ENCODE measurements at regions not wholly inside any gene's neighbourhood (a gene's known extent, or its start where the extent isn't known, plus 50 kb on each side); places are given as distances from the start of the nearest gene placed in this dataset.

DNA sequence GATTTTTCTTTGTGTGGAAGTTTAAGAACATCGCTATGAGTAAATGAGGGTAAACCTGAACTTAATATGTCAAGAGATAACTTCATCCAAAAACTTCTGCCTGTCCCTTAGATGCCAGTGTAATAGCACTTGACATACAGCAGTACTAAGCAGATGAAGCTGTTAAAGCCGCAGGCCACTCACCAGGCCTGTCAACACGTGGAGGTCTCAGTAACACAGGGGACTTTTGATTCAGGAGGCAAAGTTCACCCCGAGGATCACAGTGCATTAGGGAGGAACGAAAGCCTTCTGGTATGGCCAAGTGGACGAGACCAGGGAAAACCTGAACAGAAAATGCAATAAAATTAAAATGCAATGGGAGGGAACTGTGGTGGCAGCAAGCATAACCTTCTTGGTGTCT lies 235.7 kb downstream of the CHD9NB start:
- no peak overlapping the region for H3K4me2 ChIP-seq (ENCODE audit: low read depth, low read length, poor library complexity, severe bottlenecking)

DNA sequence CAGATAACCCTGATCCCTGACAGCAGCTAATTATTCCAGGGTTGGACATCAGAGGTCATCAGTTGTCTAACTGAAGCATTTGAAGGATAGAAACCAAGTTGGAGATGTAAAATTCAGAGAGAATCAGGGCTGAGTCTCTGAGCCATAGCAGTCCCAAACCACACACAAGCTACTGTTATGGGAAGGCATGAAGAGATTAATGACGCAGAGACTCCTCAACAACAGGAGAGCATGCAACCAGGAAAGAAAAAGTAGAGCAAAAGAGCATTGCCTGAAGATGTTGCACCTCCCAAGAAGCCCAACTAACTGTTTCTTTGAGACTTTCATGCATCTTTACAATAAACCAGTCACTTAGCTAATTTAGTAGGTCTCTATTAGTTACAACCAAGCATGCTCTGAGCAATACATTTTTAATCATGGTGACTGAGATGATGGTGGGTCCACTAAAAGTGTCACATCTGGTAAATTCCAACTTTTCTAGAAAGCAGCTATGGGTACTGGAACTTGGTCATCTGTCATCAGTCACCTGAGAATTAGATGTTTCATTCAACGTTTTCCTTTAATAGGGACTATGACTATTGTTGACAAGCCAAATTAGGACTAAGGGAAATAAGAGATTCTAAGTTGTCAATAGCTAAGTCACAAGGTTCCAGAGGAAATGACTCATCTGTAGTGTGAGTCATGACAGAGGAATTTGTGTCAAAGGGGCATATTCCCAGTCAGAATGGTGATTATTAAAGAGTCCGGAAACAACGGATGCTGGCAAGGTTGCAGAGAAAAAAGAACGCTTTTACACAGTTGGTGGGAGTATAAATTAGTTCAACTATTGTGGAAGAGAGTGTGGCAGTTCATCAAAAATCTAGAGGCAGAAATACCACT lies 239.8 kb downstream of the CHD9NB start:
- Histone ChIP-seq H3K36me3 (ENCODE audit: insufficient read depth, low read length) (no peaks in the 10 kb centered on the region), H3K79me2 (ENCODE audit: insufficient read depth, low read length) (no peaks in the 10 kb centered on the region), H4K20me1 (ENCODE audit: insufficient read depth, low read length, poor library complexity, severe bottlenecking) (no peaks in the 10 kb centered on the region), H3K4me2 (ENCODE audit: low read depth, low read length, poor library complexity, severe bottlenecking) (no peak overlapping the region), H3K9me2 (replicated peaks; ENCODE audit: low read depth, low read length) (no peaks in the 10 kb centered on the region), H3K27me3 (ENCODE audit: insufficient read depth, low read length, poor library complexity, severe bottlenecking) (no peaks in the 10 kb centered on the region), H3K9me3 (ENCODE audit: insufficient read depth, low read depth, low read length) (no peaks in the 10 kb centered on the region), H3F3A (ENCODE audit: low read depth) (no peaks in the 10 kb centered on the region), H3K4me1 (ENCODE audit: insufficient read depth, low read length, poor library complexity, severe bottlenecking) (no peaks in the 10 kb centered on the region), H3K4me3 (ENCODE audit: low read length, poor library complexity, severe bottlenecking) (no peak overlapping the region), H2AFZ (ENCODE audit: low read length) (no peak overlapping the region), H3K9ac (ENCODE audit: low read depth, low read length, poor library complexity, severe bottlenecking) (no peak overlapping the region)
- TF ChIP-seq EZH2phosphoT487 (IDR thresholded peaks at IDR 0.05; ENCODE audit: borderline replicate concordance), result no peak
- TF ChIP-seq, protein P1, sequence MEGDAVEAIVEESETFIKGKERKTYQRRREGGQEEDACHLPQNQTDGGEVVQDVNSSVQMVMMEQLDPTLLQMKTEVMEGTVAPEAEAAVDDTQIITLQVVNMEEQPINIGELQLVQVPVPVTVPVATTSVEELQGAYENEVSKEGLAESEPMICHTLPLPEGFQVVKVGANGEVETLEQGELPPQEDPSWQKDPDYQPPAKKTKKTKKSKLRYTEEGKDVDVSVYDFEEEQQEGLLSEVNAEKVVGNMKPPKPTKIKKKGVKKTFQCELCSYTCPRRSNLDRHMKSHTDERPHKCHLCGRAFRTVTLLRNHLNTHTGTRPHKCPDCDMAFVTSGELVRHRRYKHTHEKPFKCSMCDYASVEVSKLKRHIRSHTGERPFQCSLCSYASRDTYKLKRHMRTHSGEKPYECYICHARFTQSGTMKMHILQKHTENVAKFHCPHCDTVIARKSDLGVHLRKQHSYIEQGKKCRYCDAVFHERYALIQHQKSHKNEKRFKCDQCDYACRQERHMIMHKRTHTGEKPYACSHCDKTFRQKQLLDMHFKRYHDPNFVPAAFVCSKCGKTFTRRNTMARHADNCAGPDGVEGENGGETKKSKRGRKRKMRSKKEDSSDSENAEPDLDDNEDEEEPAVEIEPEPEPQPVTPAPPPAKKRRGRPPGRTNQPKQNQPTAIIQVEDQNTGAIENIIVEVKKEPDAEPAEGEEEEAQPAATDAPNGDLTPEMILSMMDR (conservative IDR thresholded peaks at IDR 0.05; ENCODE audit: low read length), result no peak

More for the DNA sequence above, 235.7 kb downstream of the CHD9NB start:
- Histone ChIP-seq H3K9ac (ENCODE audit: low read depth, low read length, poor library complexity, severe bottlenecking) (no peak overlapping the region), H3K9me3 (ENCODE audit: insufficient read depth, low read depth, low read length) (no peaks in the 10 kb centered on the region), H3K36me3 (ENCODE audit: insufficient read depth, low read length) (no peaks in the 10 kb centered on the region), H3K9me2 (replicated peaks; ENCODE audit: low read depth, low read length) (no peaks in the 10 kb centered on the region), H3K4me1 (ENCODE audit: insufficient read depth, low read length, poor library complexity, severe bottlenecking) (no peaks in the 10 kb centered on the region), H3K4me3 (ENCODE audit: low read length, poor library complexity, severe bottlenecking) (no peak overlapping the region), H3K79me2 (ENCODE audit: insufficient read depth, low read length) (no peaks in the 10 kb centered on the region), H4K20me1 (ENCODE audit: insufficient read depth, low read length, poor library complexity, severe bottlenecking) (no peaks in the 10 kb centered on the region), H3K27me3 (ENCODE audit: insufficient read depth, low read length, poor library complexity, severe bottlenecking) (no peaks in the 10 kb centered on the region), H2AFZ (ENCODE audit: low read length) (no peak overlapping the region), H3F3A (ENCODE audit: low read depth) (no peaks in the 10 kb centered on the region)
- TF ChIP-seq EZH2phosphoT487 (IDR thresholded peaks at IDR 0.05; ENCODE audit: borderline replicate concordance), result no peak
- TF ChIP-seq, protein P1 (conservative IDR thresholded peaks at IDR 0.05; ENCODE audit: low read length), result no peak

DNA sequence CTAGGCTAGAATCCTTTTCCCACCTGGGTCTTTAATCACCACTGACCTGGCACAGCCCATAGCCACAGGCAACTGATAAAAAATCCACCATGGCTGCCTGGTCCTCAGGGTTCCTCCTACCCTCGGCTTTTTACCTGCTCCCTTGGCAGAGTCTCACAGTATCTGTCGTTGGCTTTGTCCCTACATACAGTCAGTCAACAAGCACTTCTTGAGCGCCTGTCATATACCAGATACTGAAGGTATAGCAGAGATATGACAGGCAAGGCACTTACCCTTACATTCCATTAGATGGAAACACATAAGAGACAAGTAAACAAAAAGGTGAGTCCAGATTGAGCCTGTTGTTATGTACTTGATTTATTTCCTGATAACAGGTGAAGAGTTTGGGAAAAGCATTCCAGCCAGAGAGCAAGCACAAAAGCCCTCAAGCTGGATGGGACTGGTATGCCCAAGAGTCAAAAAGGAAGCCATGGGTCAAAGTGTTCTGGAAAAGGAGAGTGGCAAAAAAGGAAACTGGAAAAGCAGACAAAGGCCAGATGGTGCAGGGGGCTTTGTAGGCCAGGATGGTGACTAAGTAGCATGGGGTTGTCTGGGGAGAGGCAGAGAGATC lies 247.0 kb downstream of the CHD9NB start:
- no peak overlapping the region for H3K4me2 ChIP-seq (ENCODE audit: low read depth, low read length, poor library complexity, severe bottlenecking)
- H3K9me3 ChIP-seq (ENCODE audit: insufficient read depth, low read depth, low read length), result no peaks in the 10 kb centered on the region
- no peaks in the 10 kb centered on the region for H3K36me3 ChIP-seq (ENCODE audit: insufficient read depth, low read length)
- H2AFZ ChIP-seq (ENCODE audit: low read length), result no peak overlapping the region
- H3K9ac ChIP-seq (ENCODE audit: low read depth, low read length, poor library complexity, severe bottlenecking), result no peak overlapping the region
- no peaks in the 10 kb centered on the region for H3K9me2 ChIP-seq (replicated peaks; ENCODE audit: low read depth, low read length)
- TF ChIP-seq, protein P1 (conservative IDR thresholded peaks at IDR 0.05; ENCODE audit: low read length), result no peak
- no peak for TF ChIP-seq EZH2phosphoT487 (IDR thresholded peaks at IDR 0.05; ENCODE audit: borderline replicate concordance)
- no peaks in the 10 kb centered on the region for H3K79me2 ChIP-seq (ENCODE audit: insufficient read depth, low read length)
- H3K4me3 ChIP-seq (ENCODE audit: low read length, poor library complexity, severe bottlenecking), result no peak overlapping the region
- H4K20me1 ChIP-seq (ENCODE audit: insufficient read depth, low read length, poor library complexity, severe bottlenecking), result no peaks in the 10 kb centered on the region
- H3K27me3 ChIP-seq (ENCODE audit: insufficient read depth, low read length, poor library complexity, severe bottlenecking), result no peaks in the 10 kb centered on the region
- H3K4me1 ChIP-seq (ENCODE audit: insufficient read depth, low read length, poor library complexity, severe bottlenecking), result no peaks in the 10 kb centered on the region
- H3F3A ChIP-seq (ENCODE audit: low read depth), result no peaks in the 10 kb centered on the region

Data from Loucy (cell line).